ENCODE measurements at regions not wholly inside any gene's neighbourhood (a gene's known extent, or its start where the extent isn't known, plus 50 kb on each side); places are given as distances from the start of the nearest gene placed in this dataset.
A peak's percentile ranks its signal among the peaks of the same experiment; 100 is the strongest.

GRCh38 chr4:103450693-103451092, 252.6 kb upstream of the CENPE start:
- peaks cover 7% of the 10 kb centered on the region for H3K4me1 ChIP-seq (ENCODE audit: control insufficient read depth, extremely low read depth, insufficient read depth, low read length)
- FAIRE-seq (no peak), DNase-seq (ENCODE audit: low read depth, low spot score) (no peak)
- no peak overlapping the region for H2AFZ ChIP-seq (ENCODE audit: control insufficient read depth, low read length)
- H3K4me3 ChIP-seq (ENCODE audit: control insufficient read depth in 2 of 3, extremely low read depth in 1 of 3, insufficient read depth in 2 of 3, low read depth in 1 of 3, low read length in 3 of 3), result no peak overlapping the region
- H4K20me1 ChIP-seq (ENCODE audit: control insufficient read depth, extremely low read depth, insufficient read depth, low read length), result no peaks in the 10 kb centered on the region
- H3K9me1 ChIP-seq (ENCODE audit: control insufficient read depth, extremely low read depth, insufficient read depth, low read length), result no peaks in the 10 kb centered on the region
- no peaks in the 10 kb centered on the region for H3K9me3 ChIP-seq (ENCODE audit: control insufficient read depth, low read depth, low read length)
- H3K27ac ChIP-seq (ENCODE audit: control insufficient read depth, insufficient read depth, low read length), result no peak overlapping the region
- TF ChIP-seq CTCF (optimal IDR thresholded peaks at IDR 0.05 in 1 of 3, IDR thresholded peaks at IDR 0.05 in 1 of 3, conservative IDR thresholded peaks at IDR 0.05 in 1 of 3; ENCODE audit: extremely low read depth in 1 of 3, insufficient read depth in 2 of 3, low read length in 3 of 3) (no peak), EZH2 (IDR thresholded peaks at IDR 0.05; ENCODE audit: low read length) (no peak)
- no peak overlapping the region for H3K9ac ChIP-seq (ENCODE audit: control insufficient read depth, extremely low read depth, insufficient read depth, low read length)
- H3K27me3 ChIP-seq (ENCODE audit: control insufficient read depth, extremely low read depth, insufficient read depth, low read length), result no peaks in the 10 kb centered on the region
- H3K79me2 ChIP-seq (ENCODE audit: control insufficient read depth, insufficient read depth, low read length), result no peaks in the 10 kb centered on the region
- peak overlapping the region; percentile 35 for H3K4me2 ChIP-seq (ENCODE audit: control insufficient read depth, extremely low read depth, insufficient read depth, low read depth, low read length)
- H3K36me3 ChIP-seq (ENCODE audit: control insufficient read depth in 2 of 2, extremely low read depth in 1 of 2, insufficient read depth in 2 of 2, low read length in 2 of 2), result no peaks in the 10 kb centered on the region
- dilution Hi-C loops (cut with MboI; ENCODE audit: extremely low pct_ligation_motif_present, low sequenced_read_pairs), result no loop called here

GRCh38 chr4:103449296-103450023, 251.3 kb upstream of the CENPE start:
- H3K36me3 ChIP-seq (ENCODE audit: control insufficient read depth in 2 of 2, extremely low read depth in 1 of 2, insufficient read depth in 2 of 2, low read length in 2 of 2), result no peaks in the 10 kb centered on the region
- DNase-seq (ENCODE audit: low read depth, low spot score), result no peak
- no peaks in the 10 kb centered on the region for H4K20me1 ChIP-seq (ENCODE audit: control insufficient read depth, extremely low read depth, insufficient read depth, low read length)
- dilution Hi-C loops (cut with MboI; ENCODE audit: extremely low pct_ligation_motif_present, low sequenced_read_pairs), result no loop called here
- peaks cover 7% of the 10 kb centered on the region for H3K4me1 ChIP-seq (ENCODE audit: control insufficient read depth, extremely low read depth, insufficient read depth, low read length)
- H3K4me2 ChIP-seq (ENCODE audit: control insufficient read depth, extremely low read depth, insufficient read depth, low read depth, low read length), result no peak overlapping the region
- TF ChIP-seq EZH2 (IDR thresholded peaks at IDR 0.05; ENCODE audit: low read length) (no peak), CTCF (optimal IDR thresholded peaks at IDR 0.05 in 1 of 3, IDR thresholded peaks at IDR 0.05 in 1 of 3, conservative IDR thresholded peaks at IDR 0.05 in 1 of 3; ENCODE audit: extremely low read depth in 1 of 3, insufficient read depth in 2 of 3, low read length in 3 of 3) (no peak)
- H3K27me3 ChIP-seq (ENCODE audit: control insufficient read depth, extremely low read depth, insufficient read depth, low read length), result no peaks in the 10 kb centered on the region
- H3K9ac ChIP-seq (ENCODE audit: control insufficient read depth, extremely low read depth, insufficient read depth, low read length), result no peak overlapping the region
- no peak overlapping the region for H3K4me3 ChIP-seq (ENCODE audit: control insufficient read depth in 2 of 3, extremely low read depth in 1 of 3, insufficient read depth in 2 of 3, low read depth in 1 of 3, low read length in 3 of 3)
- H2AFZ ChIP-seq (ENCODE audit: control insufficient read depth, low read length), result no peak overlapping the region
- H3K9me1 ChIP-seq (ENCODE audit: control insufficient read depth, extremely low read depth, insufficient read depth, low read length), result no peaks in the 10 kb centered on the region
- no peaks in the 10 kb centered on the region for H3K9me3 ChIP-seq (ENCODE audit: control insufficient read depth, low read depth, low read length)
- FAIRE-seq, result no peak
- H3K27ac ChIP-seq (ENCODE audit: control insufficient read depth, insufficient read depth, low read length), result no peak overlapping the region
- H3K79me2 ChIP-seq (ENCODE audit: control insufficient read depth, insufficient read depth, low read length), result no peaks in the 10 kb centered on the region
